Mesodermal cell (in vitro differentiated cells): ENCODE measurements at regions not wholly inside any gene's neighbourhood (a gene's known extent, or its start where the extent isn't known, plus 50 kb on each side); places are given as distances from the start of the nearest gene placed in this dataset.

Source experiments
- H3K27ac ChIP-seq: 2 replicates; pipeline ENCODE4 v1.7.0; 2013; ENCODE audit warnings: mild to moderate bottlenecking, low read depth, low read length, moderate library complexity; ENCODE audit not compliant: severe bottlenecking
- H3K36me3 ChIP-seq: 2 replicates; pipeline ENCODE4 v1.7.1; 2013; ENCODE audit warnings: mild to moderate bottlenecking, low read length, moderate library complexity; ENCODE audit not compliant: control insufficient read depth, insufficient read depth
- H3K4me1 ChIP-seq: one replicate; pipeline ENCODE4 v1.7.1; 2013; ENCODE audit warnings: mild to moderate bottlenecking, low read length; ENCODE audit not compliant: insufficient read depth, control insufficient read depth, poor library complexity, severe bottlenecking
- H3K4me3 ChIP-seq: 2 replicates; pipeline ENCODE4 v1.7.0; 2013; ENCODE audit warnings: low read length, control low read depth, mild to moderate bottlenecking; ENCODE audit not compliant: insufficient read depth, poor library complexity, severe bottlenecking; ENCODE audit errors: extremely low read depth
- H3K9me3 ChIP-seq: 2 replicates; pipeline ENCODE4 v1.7.1; 2013; ENCODE audit warnings: mild to moderate bottlenecking, low read length, moderate library complexity; ENCODE audit not compliant: control insufficient read depth
- WGBS, 2 experiments: methylation state at CpG; one replicate each; pipeline ENCODE4 v1.1.5; 2013; ENCODE audit warnings: missing lambda C conversion rate in 2 of 2; ENCODE audit not compliant: insufficient coverage in 2 of 2; 5-methylcytosine and 5-hydroxymethylcytosine counted together

DNA sequence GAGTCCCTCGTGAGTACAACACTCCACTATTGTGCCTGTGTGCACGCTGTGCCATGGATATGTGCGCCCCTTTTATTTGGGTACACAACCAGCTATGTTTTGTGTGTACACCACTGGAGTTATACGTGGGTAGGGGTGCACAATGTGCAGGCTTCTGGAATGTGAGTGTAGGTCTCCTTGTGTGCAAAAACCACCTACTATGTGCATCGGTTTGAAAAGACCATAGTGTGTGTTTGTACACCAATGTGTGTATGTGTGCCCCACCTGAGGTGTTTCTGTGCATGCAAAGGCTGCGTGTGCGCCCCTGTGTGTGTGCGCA lies 86.4 kb upstream of the ALDH1L1 start:
- 66 to 75% methylated on average over 8 of the region's 8 CpGs for WGBS, 2 experiments
- H3K27ac ChIP-seq: peak overlapping the region; percentile 98

DNA sequence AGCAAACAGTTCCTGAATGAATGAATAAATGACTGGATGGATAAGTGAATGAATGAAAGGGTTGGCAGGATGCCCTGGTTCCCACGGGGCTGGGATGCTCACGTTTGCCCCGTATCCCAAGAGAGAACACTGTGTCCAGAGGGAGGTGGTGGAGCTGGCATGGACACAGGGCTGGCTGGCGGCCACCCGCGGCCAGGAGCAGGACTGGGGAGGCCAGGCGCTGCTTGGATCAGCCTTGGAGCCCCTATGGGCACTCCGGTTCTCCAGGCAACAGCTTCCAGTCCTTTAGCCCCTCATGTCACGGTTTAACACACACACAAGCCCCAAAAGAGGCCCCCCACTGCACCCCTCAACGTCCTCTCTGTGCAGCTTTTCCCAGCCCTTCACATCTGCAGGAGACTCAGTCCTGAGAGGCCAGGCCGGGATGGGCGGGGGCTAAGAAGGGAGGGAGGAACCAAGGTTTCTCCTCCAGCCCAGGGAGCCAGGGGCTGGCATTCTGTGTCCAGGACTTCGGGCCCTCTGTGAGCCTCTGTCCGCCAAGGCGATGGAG lies 86.0 kb upstream of the ALDH1L1 start:
- H3K9me3 ChIP-seq: peaks cover 4% of the 10 kb centered on the region
- H3K36me3 ChIP-seq: no peaks in the 10 kb centered on the region
- no peak overlapping the region for H3K4me3 ChIP-seq
- 76 to 77% methylated on average over 12 to 14 of the region's 15 CpGs for WGBS, 2 experiments
- H3K4me1 ChIP-seq: peaks cover 21% of the 10 kb centered on the region
- peak overlapping the region; percentile 98 for H3K27ac ChIP-seq

More for the DNA sequence above, 86.4 kb upstream of the ALDH1L1 start:
- H3K4me1 ChIP-seq: peaks cover 21% of the 10 kb centered on the region
- H3K36me3 ChIP-seq: no peaks in the 10 kb centered on the region
- peak overlapping the region; percentile 26 for H3K4me3 ChIP-seq
- peaks cover 4% of the 10 kb centered on the region for H3K9me3 ChIP-seq

DNA sequence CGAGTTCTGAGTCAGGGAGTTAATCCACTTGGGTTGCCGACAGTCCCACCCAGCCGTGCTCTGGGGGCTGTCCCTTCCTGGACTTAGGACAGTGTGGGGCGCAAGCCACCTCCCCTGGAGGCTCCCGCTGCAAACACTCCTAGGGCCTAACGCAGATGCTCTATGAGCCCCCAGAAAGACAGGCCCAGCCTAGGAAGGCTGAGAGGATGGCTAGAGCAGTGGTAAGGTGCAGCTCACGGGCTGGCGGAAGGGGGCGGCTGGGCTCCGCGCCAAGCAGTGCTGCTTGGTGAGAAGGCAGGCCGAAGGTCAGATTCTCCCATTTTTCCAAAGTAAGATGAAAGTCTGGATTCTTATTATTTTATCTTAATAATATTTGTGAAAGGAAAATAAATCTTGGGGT lies 84.6 kb upstream of the ALDH1L1 start:
- 96 to 98% methylated on average over 7 to 9 of the region's 12 CpGs for WGBS, 2 experiments
- Histone ChIP-seq H3K27ac (peak overlapping the region; percentile 36), H3K9me3 (peaks cover 4% of the 10 kb centered on the region), H3K4me3 (no peak overlapping the region), H3K36me3 (no peaks in the 10 kb centered on the region), H3K4me1 (peaks cover 16% of the 10 kb centered on the region)

DNA sequence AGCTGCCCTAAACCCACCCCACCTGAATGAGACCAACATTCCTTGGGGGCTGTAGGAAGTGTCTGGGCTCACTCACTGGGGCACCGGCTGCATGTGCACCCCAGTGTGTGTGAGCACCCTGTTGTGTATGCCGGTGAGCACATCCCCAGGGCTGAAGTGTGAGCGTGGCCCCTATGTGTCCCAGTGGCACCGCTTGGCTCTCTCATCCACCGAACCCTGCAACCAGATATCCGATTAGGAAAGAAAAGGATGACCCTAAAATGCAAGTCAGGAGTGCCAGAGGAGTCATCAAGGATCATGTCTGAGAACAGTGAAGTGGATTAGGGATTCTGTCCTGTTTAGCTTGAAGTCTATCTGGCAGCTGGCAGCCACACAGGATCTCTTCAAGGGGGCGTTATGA lies 84.0 kb upstream of the ALDH1L1 start:
- Histone ChIP-seq H3K4me3 (no peak overlapping the region), H3K36me3 (no peaks in the 10 kb centered on the region), H3K27ac (peak overlapping the region; percentile 53), H3K9me3 (peaks cover 4% of the 10 kb centered on the region), H3K4me1 (peaks cover 14% of the 10 kb centered on the region)
- WGBS, 2 experiments: 86 to 90% methylated on average over 7 of the region's 7 CpGs

DNA sequence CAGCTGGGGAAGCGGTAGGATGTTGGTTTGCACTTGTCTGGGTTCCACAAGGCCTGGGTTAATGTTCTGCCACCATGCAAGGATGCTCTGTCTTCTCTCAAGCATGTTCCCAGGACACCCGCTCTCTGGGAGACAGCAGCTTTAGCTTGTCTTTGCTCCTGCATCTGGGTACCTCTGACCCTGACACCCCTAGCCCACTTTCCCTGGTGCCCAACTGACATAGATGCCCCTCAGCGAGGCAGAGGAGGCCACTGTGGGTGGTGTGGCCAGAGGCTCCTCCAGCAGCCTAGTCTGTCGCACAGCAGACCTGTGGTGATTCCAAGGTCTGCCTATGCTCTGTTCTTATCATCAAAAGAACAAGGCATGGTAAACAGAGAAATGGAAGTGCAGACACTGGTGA lies 83.6 kb upstream of the ALDH1L1 start:
- no peak overlapping the region for H3K27ac ChIP-seq
- peaks cover 14% of the 10 kb centered on the region for H3K4me1 ChIP-seq
- no peaks in the 10 kb centered on the region for H3K36me3 ChIP-seq
- H3K4me3 ChIP-seq: no peak overlapping the region
- H3K9me3 ChIP-seq: peaks cover 4% of the 10 kb centered on the region
- WGBS, 2 experiments: 92 to 97% methylated on average over 3 to 4 of the region's 4 CpGs

DNA sequence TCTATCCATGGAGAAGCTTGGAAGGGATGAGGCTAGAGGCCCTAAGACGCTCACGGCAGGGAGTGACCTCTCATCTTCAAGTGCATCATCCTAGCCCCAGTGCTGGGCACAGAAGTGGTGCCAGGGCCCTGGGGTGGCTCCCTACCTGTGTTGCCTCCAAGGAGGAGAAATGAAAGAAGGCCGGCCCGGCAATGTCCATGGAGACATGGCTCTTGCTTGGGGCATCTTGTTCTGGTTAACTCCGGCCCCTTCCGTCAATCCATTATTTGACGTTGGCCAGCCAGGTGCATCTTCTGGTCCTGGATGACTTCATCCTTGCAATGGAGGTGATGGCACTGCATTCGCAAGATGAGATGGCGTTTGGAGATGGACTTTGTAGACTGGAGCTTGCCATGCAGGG lies 83.2 kb upstream of the ALDH1L1 start:
- Histone ChIP-seq H3K4me1 (peaks cover 14% of the 10 kb centered on the region), H3K9me3 (peaks cover 4% of the 10 kb centered on the region), H3K36me3 (no peaks in the 10 kb centered on the region), H3K4me3 (no peak overlapping the region), H3K27ac (no peak overlapping the region)
- 94 to 95% methylated on average over 8 to 9 of the region's 9 CpGs for WGBS, 2 experiments

DNA sequence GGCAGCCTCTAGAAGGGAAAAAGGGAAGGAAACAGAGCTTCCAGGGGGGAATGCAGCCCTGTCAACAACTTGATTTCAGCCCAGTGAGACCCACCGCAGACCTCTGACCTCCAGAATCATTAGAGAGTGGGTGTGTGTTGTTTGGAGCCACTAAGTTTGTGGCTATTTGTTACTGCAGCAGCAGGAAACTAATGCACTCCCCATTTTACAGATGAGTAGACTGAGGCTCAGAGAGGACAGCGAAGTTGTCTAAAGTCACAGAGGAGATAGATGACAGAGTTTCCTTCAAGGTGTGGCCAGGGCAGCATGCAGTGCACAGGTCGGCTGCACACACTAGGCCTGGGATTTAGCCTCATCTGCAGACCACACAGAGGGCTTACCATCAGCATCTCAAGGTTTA lies 81.8 kb upstream of the ALDH1L1 start:
- H3K4me1 ChIP-seq: peaks cover 10% of the 10 kb centered on the region
- H3K9me3 ChIP-seq: peaks cover 4% of the 10 kb centered on the region
- H3K4me3 ChIP-seq: no peak overlapping the region
- H3K27ac ChIP-seq: no peak overlapping the region
- WGBS, 2 experiments: 93 to 100% methylated on average over 1 to 3 of the region's 3 CpGs
- no peaks in the 10 kb centered on the region for H3K36me3 ChIP-seq

DNA sequence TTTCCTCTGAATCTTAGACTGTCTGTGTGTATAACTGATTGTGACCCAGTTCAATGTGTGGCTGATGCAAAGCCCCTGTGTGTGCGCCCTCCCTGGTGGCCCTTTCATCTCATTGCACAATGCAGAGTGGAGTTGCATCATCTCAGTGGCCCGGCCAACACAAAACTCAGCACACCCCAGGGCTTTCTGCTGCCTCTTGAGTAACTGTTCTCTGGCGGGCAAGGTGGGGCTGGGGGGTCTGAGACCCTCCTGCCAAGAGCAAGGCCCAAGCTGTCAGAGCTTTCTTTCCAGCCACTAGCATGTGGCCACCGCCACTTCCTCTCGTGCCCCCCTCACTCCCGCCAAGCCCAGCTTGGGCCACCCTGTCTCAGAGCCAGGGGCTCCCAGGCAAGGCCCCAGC lies 80.7 kb upstream of the ALDH1L1 start:
- Histone ChIP-seq H3K9me3 (peaks cover 4% of the 10 kb centered on the region), H3K36me3 (no peaks in the 10 kb centered on the region), H3K4me1 (peaks cover 10% of the 10 kb centered on the region), H3K4me3 (no peak overlapping the region), H3K27ac (peak overlapping the region; percentile 82)
- WGBS, 2 experiments: 71 to 85% methylated on average over 5 to 6 of the region's 6 CpGs

DNA sequence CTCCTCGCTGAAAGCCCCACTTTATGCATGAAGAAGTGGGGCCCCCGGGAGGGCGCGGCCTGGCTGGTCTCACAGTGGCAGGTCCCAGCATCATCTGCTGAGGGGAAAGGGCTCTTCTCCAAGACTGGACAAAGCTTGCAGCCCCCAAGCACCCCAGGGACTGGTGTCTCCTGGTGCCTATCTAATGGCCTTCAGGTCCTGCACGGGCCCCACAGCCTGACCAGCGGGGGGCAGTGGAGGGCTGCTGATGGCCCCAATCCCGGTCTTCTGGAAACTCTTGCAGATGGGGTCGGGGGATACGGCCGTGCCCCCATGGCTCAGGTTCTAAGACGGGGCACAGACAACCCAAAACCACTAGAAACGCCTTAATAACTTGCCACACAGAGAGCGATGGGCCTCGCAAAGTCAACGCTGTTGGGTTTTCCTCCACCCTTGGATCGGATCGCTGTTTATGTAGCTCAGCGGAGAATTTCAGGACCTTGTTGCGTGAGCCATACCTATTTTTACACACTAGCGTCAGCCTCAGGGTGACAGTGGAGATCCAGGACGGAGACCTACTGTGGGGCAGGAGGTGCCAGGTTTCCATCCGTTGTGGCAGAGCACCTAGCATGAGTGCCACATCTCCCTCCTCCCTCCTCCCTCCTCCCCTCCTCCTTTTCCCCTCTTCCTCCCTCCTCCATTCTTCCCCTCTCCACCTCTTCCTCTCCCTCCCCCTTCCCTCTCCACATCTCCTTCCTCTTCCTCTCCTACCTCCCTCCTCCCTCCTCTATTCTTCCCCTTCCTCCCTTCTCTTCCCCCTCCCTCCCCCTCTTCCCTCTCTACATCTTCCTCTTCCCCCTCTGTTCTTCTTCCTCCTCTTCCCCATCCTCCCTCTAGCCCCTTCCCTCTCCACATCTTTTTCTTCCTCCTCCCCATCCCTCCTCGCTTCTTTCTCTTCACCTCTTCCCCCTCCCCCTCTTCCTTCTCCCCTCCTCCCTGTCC lies 79.3 kb upstream of the ALDH1L1 start:
- H3K9me3 ChIP-seq: peaks cover 4% of the 10 kb centered on the region
- no peak overlapping the region for H3K4me3 ChIP-seq
- no peaks in the 10 kb centered on the region for H3K36me3 ChIP-seq
- 67 to 70% methylated on average over 19 to 23 of the region's 23 CpGs for WGBS, 2 experiments
- H3K4me1 ChIP-seq: peaks cover 6% of the 10 kb centered on the region
- H3K27ac ChIP-seq: no peak overlapping the region

DNA sequence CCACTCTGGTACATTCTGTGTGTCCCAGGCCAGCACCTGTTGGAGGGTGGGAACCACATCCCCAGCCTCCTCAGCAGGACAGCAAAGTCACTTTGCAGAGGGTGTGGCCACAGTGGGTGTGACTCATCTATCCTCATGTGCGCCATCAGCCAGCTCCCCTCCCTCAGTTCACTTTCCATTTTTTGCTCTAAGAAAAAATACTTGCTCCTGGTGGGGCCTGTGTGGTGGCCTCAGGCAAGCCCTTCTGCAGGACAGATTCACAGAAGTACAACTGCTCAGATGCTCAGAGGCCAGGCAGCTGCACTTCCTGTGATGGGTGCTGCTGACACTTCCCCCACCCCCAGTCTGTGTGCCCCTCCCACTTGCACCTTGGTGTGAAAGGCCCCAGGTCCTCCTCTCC lies 78.3 kb upstream of the ALDH1L1 start:
- no peak overlapping the region for H3K4me3 ChIP-seq
- H3K9me3 ChIP-seq: peaks cover 4% of the 10 kb centered on the region
- H3K27ac ChIP-seq: no peak overlapping the region
- WGBS, 2 experiments: 80% methylated on average over 1 of the region's 1 CpG; no CpG with 5 or more reads in 1 of the 2 experiments
- H3K4me1 ChIP-seq: no peaks in the 10 kb centered on the region
- H3K36me3 ChIP-seq: no peaks in the 10 kb centered on the region

DNA sequence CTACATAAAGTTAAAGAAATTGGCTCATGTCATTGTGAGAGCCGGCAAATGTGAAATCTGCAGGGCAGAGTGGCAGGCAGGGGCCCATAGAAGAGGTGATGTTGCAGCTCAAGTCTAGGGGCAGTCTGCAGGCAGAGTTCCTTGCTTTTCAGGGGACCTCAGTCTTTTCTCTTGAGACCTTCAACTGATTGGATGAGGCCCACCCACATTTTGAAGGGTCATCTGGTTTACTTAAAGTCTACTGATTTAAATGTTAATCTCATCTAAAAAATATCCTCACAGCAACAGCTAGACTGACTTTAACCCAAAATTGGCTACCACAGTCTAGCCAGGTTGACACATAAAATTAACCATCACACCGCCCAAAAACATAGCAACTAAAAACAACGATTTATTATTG lies 77.6 kb upstream of the ALDH1L1 start:
- Histone ChIP-seq H3K27ac (no peak overlapping the region), H3K9me3 (peaks cover 4% of the 10 kb centered on the region), H3K4me3 (no peak overlapping the region), H3K4me1 (no peaks in the 10 kb centered on the region), H3K36me3 (no peaks in the 10 kb centered on the region)
- WGBS, 2 experiments: 97 to 100% methylated on average over 1 to 3 of the region's 3 CpGs
